ENCODE measurements at regions not wholly inside any gene's neighbourhood (a gene's known extent, or its start where the extent isn't known, plus 50 kb on each side); places are given as distances from the start of the nearest gene placed in this dataset.

DNA sequence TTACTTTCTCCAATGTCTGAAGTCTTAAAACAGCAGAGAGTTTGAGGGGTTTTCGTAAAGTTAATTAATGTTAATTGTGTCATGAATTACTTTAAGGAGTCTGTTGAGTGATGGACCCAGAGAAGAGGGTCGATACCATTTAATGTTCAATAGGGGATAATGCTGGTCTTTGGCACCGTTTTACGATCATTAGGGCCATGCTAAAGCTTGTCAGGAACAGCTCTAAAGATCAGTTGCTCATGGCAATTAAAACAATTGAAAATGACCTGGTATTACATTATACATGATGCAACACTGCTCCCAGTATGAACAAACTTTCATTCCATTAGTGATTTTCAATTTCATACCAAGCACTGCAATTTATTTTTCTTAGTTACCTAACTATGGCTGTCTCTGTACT is 296.9 kb downstream of the ETV1 start:
- no peak for TF ChIP-seq CTCF (IDR thresholded peaks at IDR 0.05; ENCODE audit: insufficient read depth, low read length, poor library complexity, severe bottlenecking)
- TF ChIP-seq EZH2phosphoT487 (conservative IDR thresholded peaks at IDR 0.05; ENCODE audit: low read length), result no peak

All from SU-DHL-6 (cell line).